Smooth muscle cell (in vitro differentiated cells): ENCODE measurements at regions not wholly inside any gene's neighbourhood (a gene's known extent, or its start where the extent isn't known, plus 50 kb on each side); places are given as distances from the start of the nearest gene placed in this dataset.
A peak's percentile ranks its signal among the peaks of the same experiment; 100 is the strongest.

Source experiments
- DNase-seq: peaks from one replicate; lab custom pipeline; 2025; ENCODE audit not compliant: unreplicated experiment; lab: John Stamatoyannopoulos, UW
- H2AFZ ChIP-seq: fragments of 200-600 bp; sonication (generic); 2 replicates; pipeline ENCODE4 v1.6.0; 2016; ENCODE audit warnings: antibody characterized with exemption, low read depth, mild to moderate bottlenecking
- H3F3A ChIP-seq: fragments of 200-600 bp; sonication (generic); 2 replicates; pipeline ENCODE4 v1.6.0; 2017; ENCODE audit warnings: antibody characterized with exemption, low read depth
- H3K27ac ChIP-seq: fragments of 200-600 bp; sonication (generic); 2 replicates; pipeline ENCODE4 v1.5.1; 2016; ENCODE audit warnings: low read depth, mild to moderate bottlenecking
- H3K27me3 ChIP-seq: fragments of 200-600 bp; sonication (generic); 2 replicates; pipeline ENCODE4 v1.6.1; 2016; ENCODE audit warnings: low read depth, mild to moderate bottlenecking
- H3K36me3 ChIP-seq: fragments of 200-600 bp; sonication (generic); 2 replicates; pipeline ENCODE4 v1.5.1; 2016; ENCODE audit warnings: low read depth
- H3K4me1 ChIP-seq: fragments of 200-600 bp; sonication (generic); 2 replicates; pipeline ENCODE4 v1.5.1; 2016; ENCODE audit warnings: low read depth
- H3K4me2 ChIP-seq: fragments of 200-600 bp; sonication (generic); 2 replicates; pipeline ENCODE4 v1.6.0; 2016; ENCODE audit warnings: mild to moderate bottlenecking
- H3K4me3 ChIP-seq: fragments of 200-600 bp; sonication (generic); 2 replicates; pipeline ENCODE4 v1.5.1; 2016; ENCODE audit warnings: mild to moderate bottlenecking
- H3K79me2 ChIP-seq: fragments of 200-600 bp; sonication (generic); 2 replicates; pipeline ENCODE4 v1.6.0; 2016; ENCODE audit warnings: low read depth, mild to moderate bottlenecking
- H3K9ac ChIP-seq: fragments of 200-600 bp; sonication (generic); 2 replicates; pipeline ENCODE4 v1.6.0; 2016; ENCODE audit warnings: low read depth
- H3K9me3 ChIP-seq: fragments of 200-600 bp; sonication (generic); replicated peaks from 2 replicates; pipeline ENCODE4 v1.5.1; 2016; ENCODE audit warnings: low read depth
- H4K20me1 ChIP-seq: fragments of 200-600 bp; sonication (generic); 2 replicates; pipeline ENCODE4 v1.6.0; 2016; ENCODE audit warnings: low read depth
- whole genome bisulfite sequencing: methylation state at CpG from one replicate; pipeline ENCODE4 v1.1.7; 2016; ENCODE audit warnings: low lambda C conversion rate; 5-methylcytosine and 5-hydroxymethylcytosine counted together
- TF ChIP-seq, protein P1 (sequence below): fragments of 200-600 bp; sonication (generic); IDR thresholded peaks from 2 replicates; pipeline ENCODE4 v1.5.1; 2017; ENCODE audit warnings: borderline replicate concordance, mild to moderate bottlenecking, antibody characterized with exemption; ENCODE audit not compliant: insufficient read depth, poor library complexity, severe bottlenecking

DNA sequence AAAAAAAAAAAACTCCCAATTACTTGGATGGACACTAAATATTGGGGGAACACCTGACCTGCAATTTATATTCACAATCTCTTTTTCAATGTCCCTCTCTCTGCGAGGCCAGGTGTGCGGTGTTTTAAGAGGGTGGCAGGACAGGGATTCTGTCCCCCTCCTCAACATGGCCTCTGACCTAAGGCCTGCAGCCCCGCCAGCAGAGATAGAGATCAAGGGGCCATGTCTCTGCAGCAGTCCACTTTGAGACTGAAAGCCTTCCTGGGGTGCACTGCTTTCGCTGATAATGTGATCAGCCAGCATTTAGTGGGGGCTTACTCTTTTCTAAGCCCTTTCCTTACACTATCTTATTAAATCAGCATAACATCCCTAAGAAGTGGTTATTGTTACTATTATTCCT, 419.9 kb downstream of the OCA2 start:
- Histone ChIP-seq H3K4me1 (peaks cover 16% of the 10 kb centered on the region), H3K27me3 (no peaks in the 10 kb centered on the region), H3F3A (no peaks in the 10 kb centered on the region), H2AFZ (no peak overlapping the region), H3K9me3 (no peaks in the 10 kb centered on the region), H3K4me2 (peak overlapping the region; percentile 40), H4K20me1 (no peaks in the 10 kb centered on the region), H3K79me2 (no peaks in the 10 kb centered on the region), H3K27ac (no peak overlapping the region), H3K4me3 (no peak overlapping the region), H3K36me3 (no peaks in the 10 kb centered on the region), H3K9ac (no peak overlapping the region)
- TF ChIP-seq, protein P1, sequence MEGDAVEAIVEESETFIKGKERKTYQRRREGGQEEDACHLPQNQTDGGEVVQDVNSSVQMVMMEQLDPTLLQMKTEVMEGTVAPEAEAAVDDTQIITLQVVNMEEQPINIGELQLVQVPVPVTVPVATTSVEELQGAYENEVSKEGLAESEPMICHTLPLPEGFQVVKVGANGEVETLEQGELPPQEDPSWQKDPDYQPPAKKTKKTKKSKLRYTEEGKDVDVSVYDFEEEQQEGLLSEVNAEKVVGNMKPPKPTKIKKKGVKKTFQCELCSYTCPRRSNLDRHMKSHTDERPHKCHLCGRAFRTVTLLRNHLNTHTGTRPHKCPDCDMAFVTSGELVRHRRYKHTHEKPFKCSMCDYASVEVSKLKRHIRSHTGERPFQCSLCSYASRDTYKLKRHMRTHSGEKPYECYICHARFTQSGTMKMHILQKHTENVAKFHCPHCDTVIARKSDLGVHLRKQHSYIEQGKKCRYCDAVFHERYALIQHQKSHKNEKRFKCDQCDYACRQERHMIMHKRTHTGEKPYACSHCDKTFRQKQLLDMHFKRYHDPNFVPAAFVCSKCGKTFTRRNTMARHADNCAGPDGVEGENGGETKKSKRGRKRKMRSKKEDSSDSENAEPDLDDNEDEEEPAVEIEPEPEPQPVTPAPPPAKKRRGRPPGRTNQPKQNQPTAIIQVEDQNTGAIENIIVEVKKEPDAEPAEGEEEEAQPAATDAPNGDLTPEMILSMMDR = no peak
- no peak for DNase-seq
- 86% methylated on average over 4 of the region's 4 CpGs for WGBS

DNA sequence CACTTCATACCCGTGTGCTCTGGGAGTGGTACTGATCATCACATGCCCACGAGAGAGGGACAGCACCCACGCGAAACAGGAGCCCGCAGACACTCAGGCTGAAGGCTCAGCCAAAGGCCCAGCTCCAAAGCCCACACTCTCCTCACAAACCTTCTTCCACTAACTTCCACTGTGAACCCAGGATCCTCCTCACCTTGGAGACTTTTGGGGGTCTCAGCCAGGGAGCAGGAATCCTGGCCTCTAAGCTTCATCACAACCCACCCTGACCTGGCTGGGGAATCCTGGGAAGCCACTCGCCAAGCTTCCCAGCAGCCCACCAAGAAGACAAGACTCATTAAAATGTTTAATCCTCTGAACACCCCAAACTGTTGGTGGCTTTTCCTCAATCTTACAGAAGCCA, 421.2 kb downstream of the OCA2 start:
- TF ChIP-seq, protein P1 = no peak
- no peak overlapping the region for H3K4me2 ChIP-seq
- H3K9ac ChIP-seq = no peak overlapping the region
- no peaks in the 10 kb centered on the region for H3K36me3 ChIP-seq
- H4K20me1 ChIP-seq = no peaks in the 10 kb centered on the region
- H2AFZ ChIP-seq = no peak overlapping the region
- H3K4me3 ChIP-seq = no peak overlapping the region
- H3K9me3 ChIP-seq = no peaks in the 10 kb centered on the region
- H3K27ac ChIP-seq = no peak overlapping the region
- H3F3A ChIP-seq = no peaks in the 10 kb centered on the region
- 96% methylated on average over 6 of the region's 6 CpGs for WGBS
- DNase-seq = no peak
- H3K4me1 ChIP-seq = peaks cover 16% of the 10 kb centered on the region
- no peaks in the 10 kb centered on the region for H3K79me2 ChIP-seq
- no peaks in the 10 kb centered on the region for H3K27me3 ChIP-seq

DNA sequence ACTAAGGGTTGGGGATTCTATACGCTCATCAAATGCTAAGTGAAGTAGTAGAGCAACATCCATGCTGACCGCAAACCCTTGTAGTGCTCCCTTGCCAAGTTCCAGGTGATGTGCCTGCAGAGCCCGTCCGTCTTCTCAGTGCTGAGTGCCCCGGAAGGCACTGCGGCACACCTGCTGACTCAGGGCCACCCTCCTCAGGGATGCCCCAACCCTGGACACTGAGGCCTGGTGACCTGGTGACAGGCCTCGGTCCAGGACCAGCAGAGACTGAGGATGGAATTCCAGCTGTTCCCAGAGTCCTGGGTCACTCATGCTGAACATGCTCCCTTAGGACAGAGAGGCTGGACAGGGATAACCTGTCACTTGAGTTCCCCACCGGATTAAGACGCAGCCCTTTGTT, 422.5 kb downstream of the OCA2 start:
- TF ChIP-seq, protein P1 = no peak
- Histone ChIP-seq H3K27me3 (no peaks in the 10 kb centered on the region), H3K9ac (no peak overlapping the region), H3K4me1 (peaks cover 16% of the 10 kb centered on the region), H4K20me1 (no peaks in the 10 kb centered on the region), H3K27ac (no peak overlapping the region), H3K4me2 (no peak overlapping the region), H3K9me3 (no peaks in the 10 kb centered on the region), H3K36me3 (no peaks in the 10 kb centered on the region), H3K79me2 (no peaks in the 10 kb centered on the region), H2AFZ (no peak overlapping the region), H3K4me3 (no peak overlapping the region), H3F3A (no peaks in the 10 kb centered on the region)
- no peak for DNase-seq
- 94% methylated on average over 9 of the region's 9 CpGs for WGBS

DNA sequence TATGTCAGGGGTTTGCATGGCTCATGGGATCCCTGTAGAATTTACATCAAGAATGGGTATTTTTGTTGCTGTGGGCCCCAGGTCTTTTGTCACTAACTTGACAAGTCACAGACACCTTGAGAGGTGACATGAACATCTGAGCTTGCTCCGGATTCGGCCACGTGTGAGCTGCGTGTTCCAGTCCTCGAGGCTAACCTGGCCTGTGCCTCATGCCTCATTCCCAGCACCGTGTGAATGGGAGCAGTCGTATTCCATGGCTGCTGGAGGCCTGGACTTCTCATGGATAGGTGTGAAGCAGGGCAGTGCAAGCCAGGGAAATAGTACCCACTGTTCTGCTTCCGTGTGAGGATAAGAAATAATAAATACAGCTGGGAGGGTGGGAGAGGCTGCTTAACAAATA, 423.5 kb downstream of the OCA2 start:
- Histone ChIP-seq H3K9ac (no peak overlapping the region), H3K9me3 (no peaks in the 10 kb centered on the region), H4K20me1 (no peaks in the 10 kb centered on the region), H3K27me3 (no peaks in the 10 kb centered on the region), H3K36me3 (no peaks in the 10 kb centered on the region), H3K79me2 (no peaks in the 10 kb centered on the region), H2AFZ (no peak overlapping the region), H3K27ac (no peak overlapping the region), H3F3A (no peaks in the 10 kb centered on the region), H3K4me3 (no peak overlapping the region), H3K4me2 (no peak overlapping the region), H3K4me1 (peaks cover 16% of the 10 kb centered on the region)
- WGBS = 97% methylated on average over 8 of the region's 8 CpGs
- TF ChIP-seq, protein P1 = no peak
- no peak for DNase-seq
